DND-41 (cell line): ENCODE measurements at regions not wholly inside any gene's neighbourhood (a gene's known extent, or its start where the extent isn't known, plus 50 kb on each side); places are given as distances from the start of the nearest gene placed in this dataset.

ENCODE experiments used
- ATAC-seq: fragments of 200-7000 bp; cut with Tn5 transposase; 3 replicates; pipeline ENCODE4 v1.9.1; 2021; ENCODE audit warnings: low read depth; ENCODE audit not compliant: insufficient read depth
- DNase-seq: peaks from one replicate; pipeline ENCODE4 v3.0.0-alpha.2; 2020
- H2AFZ ChIP-seq: 2 replicates; pipeline ENCODE4 v1.6.0; 2012; ENCODE audit warnings: low read depth, low read length
- H3K27ac ChIP-seq: 2 replicates; pipeline ENCODE4 v1.5.1; 2012; ENCODE audit warnings: low read length, inconsistent platforms
- H3K27me3 ChIP-seq: fragments of 200-600 bp; sonication (generic); 2 replicates; pipeline ENCODE4 v1.6.0; 2012; ENCODE audit warnings: low read length, mild to moderate bottlenecking, inconsistent platforms; ENCODE audit not compliant: insufficient read depth, poor library complexity
- H3K36me3 ChIP-seq: 2 replicates; pipeline ENCODE4 v1.5.1; 2012; ENCODE audit warnings: low read length, inconsistent platforms; ENCODE audit not compliant: insufficient read depth
- H3K4me1 ChIP-seq: 2 replicates; pipeline ENCODE4 v1.5.1; 2012; ENCODE audit warnings: mild to moderate bottlenecking, low read length; ENCODE audit not compliant: insufficient read depth
- H3K4me2 ChIP-seq: 2 replicates; pipeline ENCODE4 v1.6.0; 2012; ENCODE audit warnings: mild to moderate bottlenecking, moderate library complexity, low read length, inconsistent platforms; ENCODE audit not compliant: insufficient read depth
- H3K4me3 ChIP-seq, 2 experiments: fragments of 200-600 bp in 1 of 2; shearing (Covaris generic) in 1 of 2; 2 replicates each; pipeline ENCODE4 v1.5.1; 2012 to 2016; ENCODE audit warnings: inconsistent platforms in 2 of 2, low read length in 2 of 2, mild to moderate bottlenecking in 2 of 2, low read depth in 1 of 2, moderate library complexity in 1 of 2
- H3K79me2 ChIP-seq: 2 replicates; pipeline ENCODE4 v1.6.0; 2012; ENCODE audit warnings: low read length, inconsistent platforms; ENCODE audit not compliant: insufficient read depth
- H3K9ac ChIP-seq: 2 replicates; pipeline ENCODE4 v1.6.0; 2012; ENCODE audit warnings: low read depth, mild to moderate bottlenecking, inconsistent platforms, low read length, moderate library complexity
- H3K9me3 ChIP-seq: 2 replicates; pipeline ENCODE4 v1.5.1; 2012; ENCODE audit warnings: low read length, moderate library complexity, mild to moderate bottlenecking, inconsistent platforms; ENCODE audit not compliant: insufficient read depth, severe bottlenecking
- H4K20me1 ChIP-seq: 2 replicates; pipeline ENCODE4 v1.6.0; 2012; ENCODE audit warnings: low read length; ENCODE audit not compliant: insufficient read depth
- CTCF ChIP-seq: IDR thresholded peaks from 2 replicates; pipeline ENCODE4 v1.5.1; 2012; ENCODE audit warnings: borderline replicate concordance, low read length, moderate library complexity, mild to moderate bottlenecking; ENCODE audit not compliant: poor library complexity, severe bottlenecking; ENCODE audit errors: extremely low read depth
- EZH2 ChIP-seq: IDR thresholded peaks from 3 replicates; pipeline ENCODE4 v1.6.1; 2012; ENCODE audit warnings: borderline replicate concordance, low read depth, mild to moderate bottlenecking, moderate library complexity, low read length, inconsistent platforms; ENCODE audit not compliant: severe bottlenecking

- Histone ChIP-seq H3K36me3 (no peaks in the 10 kb centered on the region), H3K4me1 (0 out of 2 replicates have a peak, but pooled peaks cover 5% of the 10 kb centered on the region), H3K4me3 (no peak overlapping the region), H3K9me3 (peaks cover 6% of the 10 kb centered on the region), H3K79me2 (no peaks in the 10 kb centered on the region), H3K27ac (no peak overlapping the region), H3K9ac (no peak overlapping the region), H2AFZ (no peak overlapping the region), H4K20me1 (no peaks in the 10 kb centered on the region), H3K4me2 (no peak overlapping the region), H3K27me3 (no peaks in the 10 kb centered on the region)
- DNase-seq, result no peak
- ATAC-seq, result no peak
- TF ChIP-seq EZH2 (no peak), CTCF (no peak)
Measured at GRCh38 chr14:38120109-38120508, 87.6 kb upstream of the SSTR1 start.

- H4K20me1 ChIP-seq, result no peaks in the 10 kb centered on the region
- no peaks in the 10 kb centered on the region for H3K36me3 ChIP-seq
- 0 out of 2 replicates have a peak, but pooled peaks cover 5% of the 10 kb centered on the region for H3K4me1 ChIP-seq
- no peaks in the 10 kb centered on the region for H3K27me3 ChIP-seq
- TF ChIP-seq CTCF (no peak), EZH2 (no peak)
- H2AFZ ChIP-seq, result no peak overlapping the region
- ATAC-seq (no peak), DNase-seq (no peak)
- H3K9me3 ChIP-seq, result peaks cover 6% of the 10 kb centered on the region
- H3K4me2 ChIP-seq, result no peak overlapping the region
- no peaks in the 10 kb centered on the region for H3K79me2 ChIP-seq
- H3K4me3 ChIP-seq, result no peak overlapping the region
- H3K9ac ChIP-seq, result no peak overlapping the region
- no peak overlapping the region for H3K27ac ChIP-seq
Measured at GRCh38 chr14:38121320-38122020, 86.2 kb upstream of the SSTR1 start.

- TF ChIP-seq CTCF, result no peak
- TF ChIP-seq EZH2, result no peak
- Histone ChIP-seq H3K4me2 (no peak overlapping the region), H3K9ac (no peak overlapping the region)
Measured at GRCh38 chr14:38122241-38122640, 85.5 kb upstream of the SSTR1 start.

More at GRCh38 chr14:38122241-38122640, 85.5 kb upstream of the SSTR1 start:
- H3K79me2 ChIP-seq, result no peaks in the 10 kb centered on the region
- no peaks in the 10 kb centered on the region for H4K20me1 ChIP-seq
- H2AFZ ChIP-seq, result peak overlapping the region; percentile 16; the same call in 1 of the 2 replicates
- DNase-seq (no peak), ATAC-seq (no peak)
- H3K9me3 ChIP-seq, result peaks cover 5% of the 10 kb centered on the region
- no peak overlapping the region for H3K27ac ChIP-seq
- H3K27me3 ChIP-seq, result no peaks in the 10 kb centered on the region
- H3K4me1 ChIP-seq, result 0 out of 2 replicates have a peak, but pooled peaks cover 5% of the 10 kb centered on the region
- H3K4me3 ChIP-seq, result no peak overlapping the region
- no peaks in the 10 kb centered on the region for H3K36me3 ChIP-seq
